ENCODE measurements at regions not wholly inside any gene's neighbourhood (a gene's known extent, or its start where the extent isn't known, plus 50 kb on each side); places are given as distances from the start of the nearest gene placed in this dataset.

- no peak for DNase-seq (ENCODE audit: low spot score)
These were observed 160.4 kb upstream of the ECI2 start for GRCh38 chr6:4295783-4296155.

GRCh38 chr6:4295058-4295782 is 159.8 kb upstream of the ECI2 start:
- peak; percentile 28 for DNase-seq (ENCODE audit: low spot score)

GRCh38 chr6:4294636-4295035 is 159.3 kb upstream of the ECI2 start:
- DNase-seq (ENCODE audit: low spot score): no peak

GRCh38 chr6:4291453-4292403 is 156.4 kb upstream of the ECI2 start:
- no peak for DNase-seq (ENCODE audit: low spot score)

GRCh38 chr6:4289770-4290320 is 154.5 kb upstream of the ECI2 start:
- peak; percentile 7 for DNase-seq (ENCODE audit: low spot score)

GRCh38 chr6:4287811-4288244 is 152.5 kb upstream of the ECI2 start:
- peak; percentile 48 for DNase-seq (ENCODE audit: low spot score)

- DNase-seq (ENCODE audit: low spot score): no peak
These were observed 152.0 kb upstream of the ECI2 start for GRCh38 chr6:4287372-4287771.

- no peak for DNase-seq (ENCODE audit: low spot score)
These were observed 147.6 kb upstream of the ECI2 start for GRCh38 chr6:4282926-4283325.

- peak; percentile 59 for DNase-seq (ENCODE audit: low spot score)
These were observed 146.2 kb upstream of the ECI2 start for GRCh38 chr6:4281341-4282293.

- no peak for DNase-seq (ENCODE audit: low spot score)
These were observed 145.3 kb upstream of the ECI2 start for GRCh38 chr6:4280707-4281106.

- DNase-seq (ENCODE audit: low spot score): no peak
These were observed 144.7 kb upstream of the ECI2 start for GRCh38 chr6:4280031-4280430.

- no peak for DNase-seq (ENCODE audit: low spot score)
These were observed 139.2 kb upstream of the ECI2 start for GRCh38 chr6:4274382-4275082.

- DNase-seq (ENCODE audit: low spot score): no peak
These were observed 137.6 kb upstream of the ECI2 start for GRCh38 chr6:4272996-4273395.

GRCh38 chr6:4271761-4272470 is 136.5 kb upstream of the ECI2 start:
- no peak for DNase-seq (ENCODE audit: low spot score)

GRCh38 chr6:4270776-4271175 is 135.4 kb upstream of the ECI2 start:
- no peak for DNase-seq (ENCODE audit: low spot score)

- no peak for DNase-seq (ENCODE audit: low spot score)
These were observed 134.6 kb upstream of the ECI2 start for GRCh38 chr6:4270001-4270400.

GRCh38 chr6:4268171-4268570 is 132.8 kb upstream of the ECI2 start:
- DNase-seq (ENCODE audit: low spot score): no peak

- no peak for DNase-seq (ENCODE audit: low spot score)
These were observed 130.4 kb upstream of the ECI2 start for GRCh38 chr6:4265740-4266139.

- DNase-seq (ENCODE audit: low spot score): no peak
These were observed 129.2 kb upstream of the ECI2 start for GRCh38 chr6:4264601-4265000.

- DNase-seq (ENCODE audit: low spot score): no peak
These were observed 128.7 kb upstream of the ECI2 start for GRCh38 chr6:4264081-4264480.

Measured in ecto neural progenitor cell (in vitro differentiated cells).